ENCODE measurements at regions not wholly inside any gene's neighbourhood (a gene's known extent, or its start where the extent isn't known, plus 50 kb on each side); places are given as distances from the start of the nearest gene placed in this dataset.

DNA sequence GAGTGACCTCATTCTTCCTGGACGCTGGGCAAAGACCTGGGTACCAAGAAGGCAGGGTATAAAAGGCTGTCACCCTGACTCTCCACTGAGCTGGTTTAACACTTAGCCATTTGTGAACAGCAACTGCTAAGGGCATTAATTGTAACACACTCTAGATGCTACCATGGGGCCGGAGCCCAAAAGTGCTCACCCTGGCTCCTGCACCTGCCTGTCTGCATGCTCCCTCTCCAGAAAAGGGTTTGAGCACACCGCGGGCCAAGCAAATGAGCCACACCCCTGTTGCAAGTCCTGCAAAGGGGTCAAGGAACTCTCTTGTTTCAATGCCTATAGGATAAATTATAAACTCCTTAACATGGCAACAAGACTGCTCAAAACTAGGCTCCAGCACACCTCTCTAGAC is 114.8 kb downstream of the TEX36 start:
- TF ChIP-seq CTCF (conservative IDR thresholded peaks at IDR 0.05; ENCODE audit: low read depth, low read length), result no peak
- TF ChIP-seq EZH2 (IDR thresholded peaks at IDR 0.05; ENCODE audit: borderline replicate concordance, low read depth, low read length, poor library complexity, severe bottlenecking), result no peak
